NT2/D1 (cell line): ENCODE measurements at regions not wholly inside any gene's neighbourhood (a gene's known extent, or its start where the extent isn't known, plus 50 kb on each side); places are given as distances from the start of the nearest gene placed in this dataset.

Source experiments
- SUZ12 ChIP-seq: IDR thresholded peaks from 2 replicates; pipeline ENCODE4 v1.6.1; 2011; ENCODE audit not compliant: insufficient read length, insufficient read depth; ENCODE audit errors: extremely low read depth
- ZNF274 ChIP-seq: IDR thresholded peaks from 2 replicates; pipeline ENCODE4 v1.6.1; 2011; ENCODE audit warnings: mild to moderate bottlenecking, low read depth, low read length

DNA sequence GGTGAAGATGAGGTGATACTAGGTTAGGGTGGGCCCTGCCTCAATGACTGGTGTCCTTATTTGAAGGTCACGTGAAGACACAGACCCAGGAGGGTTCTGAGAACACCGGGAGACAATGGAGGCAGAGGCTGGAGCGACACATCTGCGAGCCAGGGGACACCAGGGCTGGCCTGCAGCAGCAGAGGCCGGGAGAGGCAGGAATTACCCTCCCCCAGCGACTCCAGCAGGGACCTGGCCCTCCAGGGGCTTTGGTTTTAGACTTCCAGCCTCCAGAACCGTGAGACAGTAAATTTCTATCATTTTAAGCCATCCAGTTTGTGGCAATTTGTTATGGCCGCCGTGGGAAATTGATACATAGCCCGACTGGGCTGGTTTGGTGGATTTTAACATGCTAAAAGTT is 152.2 kb downstream of the DNAJB6 start:
- TF ChIP-seq ZNF274 (no peak), SUZ12 (no peak)
